GM19452 (cell line): ENCODE measurements at regions not wholly inside any gene's neighbourhood (a gene's known extent, or its start where the extent isn't known, plus 50 kb on each side); places are given as distances from the start of the nearest gene placed in this dataset.

Experiments used
- ATAC-seq: cut with Tn5 transposase; IDR thresholded peaks from one replicate; pipeline ENCODE4 v1.9.1; 2021; ENCODE audit not compliant: unreplicated experiment

- ATAC-seq, result no peak
Measured at GRCh38 chr22:48096851-48097665, 1334.6 kb downstream of the TBC1D22A start.

- ATAC-seq, result no peak
Measured at GRCh38 chr22:48096411-48096810, 1334.0 kb downstream of the TBC1D22A start.

- ATAC-seq, result no peak
Measured at GRCh38 chr22:48093981-48094380, 1331.5 kb downstream of the TBC1D22A start.

GRCh38 chr22:48092866-48093265 is 1330.4 kb downstream of the TBC1D22A start:
- no peak for ATAC-seq

GRCh38 chr22:48091656-48092223 is 1329.3 kb downstream of the TBC1D22A start:
- no peak for ATAC-seq

GRCh38 chr22:48091060-48091650 is 1328.7 kb downstream of the TBC1D22A start:
- no peak for ATAC-seq

GRCh38 chr22:48090332-48090672 is 1327.9 kb downstream of the TBC1D22A start:
- ATAC-seq, result no peak

- no peak for ATAC-seq
Measured at GRCh38 chr22:48089601-48090331, 1327.3 kb downstream of the TBC1D22A start.

GRCh38 chr22:48088926-48089536 is 1326.6 kb downstream of the TBC1D22A start:
- ATAC-seq, result no peak

- ATAC-seq, result no peak
Measured at GRCh38 chr22:48088251-48088650, 1325.8 kb downstream of the TBC1D22A start.

GRCh38 chr22:48085901-48086645 is 1323.6 kb downstream of the TBC1D22A start:
- ATAC-seq, result no peak

GRCh38 chr22:48084729-48085050 is 1322.2 kb downstream of the TBC1D22A start:
- no peak for ATAC-seq

GRCh38 chr22:48084041-48084728 is 1321.7 kb downstream of the TBC1D22A start:
- peak; percentile 72 for ATAC-seq

GRCh38 chr22:48083502-48083901 is 1321.1 kb downstream of the TBC1D22A start:
- no peak for ATAC-seq

GRCh38 chr22:48082284-48082683 is 1319.8 kb downstream of the TBC1D22A start:
- no peak for ATAC-seq

- ATAC-seq, result no peak
Measured at GRCh38 chr22:48081281-48081680, 1318.8 kb downstream of the TBC1D22A start.

GRCh38 chr22:48080316-48081165 is 1318.1 kb downstream of the TBC1D22A start:
- no peak for ATAC-seq

- no peak for ATAC-seq
Measured at GRCh38 chr22:48079505-48080290, 1317.2 kb downstream of the TBC1D22A start.
